Endothelial cell of umbilical vein (primary cell): ENCODE measurements at regions not wholly inside any gene's neighbourhood (a gene's known extent, or its start where the extent isn't known, plus 50 kb on each side); places are given as distances from the start of the nearest gene placed in this dataset.

Experiments
- BruUV-seq: library from RNA; stranded (reverse); fragments of 400-500 nt; replicated peaks from 2 replicates; lab custom pipeline; 2021; lab: Mats Ljungman, UMichigan
- CTCF ChIA-PET: fragments of 300-600, 350-600 bp; sonication (Branson Sonifier 250); formaldehyde crosslinking; loops from one replicate; lab custom pipeline; 2021; ENCODE audit warnings: antibody characterized with exemption, inconsistent platforms; lab: Charles Lee
- POLR2A ChIA-PET: fragments of 300-600, 350-600 bp; sonication (Branson Sonifier 250); formaldehyde crosslinking; loops from one replicate; lab custom pipeline; 2021; ENCODE audit warnings: antibody characterized with exemption, inconsistent platforms; lab: Charles Lee
- DNase-seq: peaks from one replicate; pipeline ENCODE4 v3.0.0-alpha.2; 2011; ENCODE audit warnings: low read depth, low spot score
- FAIRE-seq: peaks from 2 replicates; lab custom pipeline; 2011; peaks lifted over from hg19 to GRCh38; lab: Jason Lieb, UNC
- H2AFZ ChIP-seq: 2 replicates; pipeline ENCODE4 v1.6.0; 2012; ENCODE audit warnings: low read depth, low read length, control low read depth, inconsistent platforms
- H3K27ac ChIP-seq: 2 replicates; pipeline ENCODE4 v1.5.1; 2011; ENCODE audit warnings: low read depth, mild to moderate bottlenecking, control low read depth, low read length, moderate library complexity; ENCODE audit not compliant: insufficient read depth
- H3K27me3 ChIP-seq, 2 experiments: 2 replicates each; pipeline versions ENCODE4 v1.6.0 to v1.6.1; 2011; ENCODE audit warnings: low read length in 2 of 2, mixed read lengths in 1 of 2; ENCODE audit not compliant: control insufficient read depth in 2 of 2, insufficient read depth in 2 of 2
- H3K36me3 ChIP-seq, 2 experiments: 2 replicates in 1 of 2; 3 replicates in 1 of 2; pipeline ENCODE4 v1.5.1; 2011; ENCODE audit warnings: low read length in 2 of 2, mild to moderate bottlenecking in 1 of 2, moderate library complexity in 1 of 2; ENCODE audit not compliant: control insufficient read depth in 2 of 2, insufficient read depth in 2 of 2; ENCODE audit errors: extremely low read depth in 1 of 2
- H3K4me1 ChIP-seq: 3 replicates; pipeline ENCODE4 v1.5.1; 2011; ENCODE audit warnings: mild to moderate bottlenecking, low read length; ENCODE audit not compliant: control insufficient read depth, insufficient read depth; ENCODE audit errors: extremely low read depth
- H3K4me2 ChIP-seq: 2 replicates; pipeline ENCODE4 v1.6.1; 2011; ENCODE audit warnings: low read length, control low read depth, mixed read lengths; ENCODE audit not compliant: insufficient read depth
- H3K4me3 ChIP-seq, 3 experiments: fragments of 200-600 bp in 1 of 3; sonication (generic), shearing (Covaris generic) in 1 of 3; replicated peaks in 1 of 3; 2 replicates each; pipeline ENCODE4 v1.5.1; 2011 to 2016; ENCODE audit warnings: control low read depth in 3 of 3, low read length in 3 of 3, mild to moderate bottlenecking in 2 of 3, inconsistent platforms in 1 of 3, low read depth in 1 of 3, moderate library complexity in 1 of 3; ENCODE audit not compliant: insufficient read depth in 1 of 3
- H3K79me2 ChIP-seq: 2 replicates; pipeline ENCODE4 v1.6.0; 2012; ENCODE audit warnings: low read length, inconsistent platforms; ENCODE audit not compliant: control insufficient read depth, insufficient read depth
- H3K9ac ChIP-seq: replicated peaks from 2 replicates; pipeline ENCODE3; 2011; ENCODE audit warnings: low read length, control low read depth; ENCODE audit not compliant: insufficient read depth; ENCODE audit errors: extremely low read depth
- H3K9me1 ChIP-seq: replicated peaks from 3 replicates; pipeline ENCODE4 v1.6.0; 2011; ENCODE audit warnings: mild to moderate bottlenecking, low read length; ENCODE audit not compliant: control insufficient read depth, insufficient read depth; ENCODE audit errors: extremely low read depth
- H3K9me3 ChIP-seq: replicated peaks from 2 replicates; pipeline ENCODE4 v1.5.1; 2012; ENCODE audit warnings: low read length, inconsistent platforms; ENCODE audit not compliant: control insufficient read depth, insufficient read depth
- H4K20me1 ChIP-seq: replicated peaks from 2 replicates; pipeline ENCODE3; 2011; ENCODE audit warnings: mild to moderate bottlenecking, low read length; ENCODE audit not compliant: control insufficient read depth, insufficient read depth; ENCODE audit errors: extremely low read depth
- EZH2 ChIP-seq: IDR thresholded peaks from 2 replicates; pipeline ENCODE4 v1.6.1; 2012; ENCODE audit warnings: borderline replicate concordance, low read depth, mild to moderate bottlenecking, moderate library complexity, low read length, inconsistent platforms; ENCODE audit not compliant: severe bottlenecking
- FOS ChIP-seq: IDR thresholded peaks from 2 replicates; pipeline ENCODE4 v1.6.1; 2011; ENCODE audit warnings: mild to moderate bottlenecking, low read length, moderate library complexity, borderline replicate concordance; ENCODE audit not compliant: insufficient read depth
- GATA2 ChIP-seq: IDR thresholded peaks from 2 replicates; pipeline ENCODE4 v1.7.0; 2011; ENCODE audit warnings: low read depth, mild to moderate bottlenecking, moderate library complexity, mixed read lengths, low read length; ENCODE audit not compliant: insufficient read length, insufficient read depth
- JUN ChIP-seq: IDR thresholded peaks from 2 replicates; pipeline ENCODE4 v1.6.1; 2011; ENCODE audit warnings: borderline replicate concordance, low read depth; ENCODE audit not compliant: insufficient read length, insufficient read depth
- MYC ChIP-seq: IDR thresholded peaks from one replicate; pipeline ENCODE4 v1.6.1; 2011; ENCODE audit warnings: mild to moderate bottlenecking, low read depth, low read length
- POLR2A ChIP-seq: IDR thresholded peaks from 2 replicates; pipeline ENCODE4 v1.6.1; 2012; ENCODE audit warnings: low read depth, mild to moderate bottlenecking, control low read depth, low read length
- POLR2AphosphoS5 ChIP-seq: IDR thresholded peaks from 2 replicates; pipeline ENCODE4 v1.6.1; 2012; ENCODE audit warnings: low read depth, mild to moderate bottlenecking, control low read depth, low read length, moderate library complexity; ENCODE audit not compliant: insufficient read depth
- dilution Hi-C: fragments of 300-500 bp; cut with MboI; formaldehyde crosslinking; loops from one replicate; pipeline ENCODE4 v1.15.0; 2019; ENCODE audit warnings: low sequenced_read_pairs; ENCODE audit not compliant: extremely low pct_ligation_motif_present
- intact Hi-C: fragments of 100-400 bp; cut with micrococcal nuclease; formaldehyde crosslinking; loops from one replicate; pipeline ENCODE4 v1.10.0; 2022
- TF ChIP-seq, protein P1 (sequence below), 2 donors: IDR thresholded peaks; 1 replicate in 1 of 2; 2 replicates in 1 of 2; pipeline ENCODE4 v1.5.1; 2011; ENCODE audit warnings: low read length in 2 of 2, mild to moderate bottlenecking in 2 of 2, moderate library complexity in 2 of 2, control low read depth in 1 of 2, inconsistent platforms in 1 of 2, low read depth in 1 of 2; ENCODE audit not compliant: insufficient read depth in 1 of 2; ENCODE audit errors: extremely low read depth in 1 of 2
- TF ChIP-seq, protein P2 (sequence below): IDR thresholded peaks from 2 replicates; pipeline ENCODE4 v1.6.1; 2011; ENCODE audit not compliant: insufficient read depth, insufficient read length

DNA sequence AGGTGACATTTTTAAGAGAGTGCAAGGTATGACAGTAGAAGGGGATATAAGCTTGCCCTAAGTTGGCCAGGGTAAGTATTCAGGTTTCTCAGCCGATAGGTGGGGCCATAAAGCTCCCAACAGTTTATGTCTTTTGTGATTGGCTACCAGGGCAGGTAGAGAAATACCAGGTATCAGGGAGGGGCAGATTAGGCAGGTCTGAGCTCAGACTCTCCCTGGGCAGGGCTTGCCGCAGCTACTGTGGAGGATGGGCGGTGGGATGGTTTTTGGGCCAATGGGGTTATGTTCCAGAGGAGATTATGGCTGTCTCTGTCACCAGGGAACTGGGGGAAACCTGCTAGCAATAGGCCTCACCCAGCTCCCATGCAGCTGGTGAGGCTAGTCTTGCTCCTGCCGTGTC, 211.6 kb downstream of the PTH2R start:
- CTCF ChIA-PET, result no interaction called here

More for the DNA sequence above, 211.6 kb downstream of the PTH2R start:
- BruUV-seq, result no TSS peak
- TF ChIP-seq JUN (no peak), MYC (no peak), EZH2 (no peak), GATA2 (no peak), POLR2AphosphoS5 (no peak), FOS (no peak), POLR2A (no peak)
- TF ChIP-seq, protein P1, sequence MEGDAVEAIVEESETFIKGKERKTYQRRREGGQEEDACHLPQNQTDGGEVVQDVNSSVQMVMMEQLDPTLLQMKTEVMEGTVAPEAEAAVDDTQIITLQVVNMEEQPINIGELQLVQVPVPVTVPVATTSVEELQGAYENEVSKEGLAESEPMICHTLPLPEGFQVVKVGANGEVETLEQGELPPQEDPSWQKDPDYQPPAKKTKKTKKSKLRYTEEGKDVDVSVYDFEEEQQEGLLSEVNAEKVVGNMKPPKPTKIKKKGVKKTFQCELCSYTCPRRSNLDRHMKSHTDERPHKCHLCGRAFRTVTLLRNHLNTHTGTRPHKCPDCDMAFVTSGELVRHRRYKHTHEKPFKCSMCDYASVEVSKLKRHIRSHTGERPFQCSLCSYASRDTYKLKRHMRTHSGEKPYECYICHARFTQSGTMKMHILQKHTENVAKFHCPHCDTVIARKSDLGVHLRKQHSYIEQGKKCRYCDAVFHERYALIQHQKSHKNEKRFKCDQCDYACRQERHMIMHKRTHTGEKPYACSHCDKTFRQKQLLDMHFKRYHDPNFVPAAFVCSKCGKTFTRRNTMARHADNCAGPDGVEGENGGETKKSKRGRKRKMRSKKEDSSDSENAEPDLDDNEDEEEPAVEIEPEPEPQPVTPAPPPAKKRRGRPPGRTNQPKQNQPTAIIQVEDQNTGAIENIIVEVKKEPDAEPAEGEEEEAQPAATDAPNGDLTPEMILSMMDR (IDR thresholded peaks at IDR 0.05; ENCODE audit: extremely low read depth in 1 of 2, insufficient read depth in 1 of 2, low read depth in 1 of 2, low read length in 2 of 2), result no peak
- TF ChIP-seq, protein P2, sequence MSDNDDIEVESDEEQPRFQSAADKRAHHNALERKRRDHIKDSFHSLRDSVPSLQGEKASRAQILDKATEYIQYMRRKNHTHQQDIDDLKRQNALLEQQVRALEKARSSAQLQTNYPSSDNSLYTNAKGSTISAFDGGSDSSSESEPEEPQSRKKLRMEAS, result no peak
- H3K36me3 ChIP-seq, result no peaks in the 10 kb centered on the region
- no peaks in the 10 kb centered on the region for H3K4me1 ChIP-seq
- no peaks in the 10 kb centered on the region for H3K79me2 ChIP-seq
- no peak for DNase-seq
- no peak overlapping the region for H3K4me2 ChIP-seq
- no peak overlapping the region for H3K9ac ChIP-seq
- H4K20me1 ChIP-seq, result no peaks in the 10 kb centered on the region
- H3K4me3 ChIP-seq, result no peak overlapping the region
- H2AFZ ChIP-seq, result no peak overlapping the region
- no peaks in the 10 kb centered on the region for H3K27me3 ChIP-seq
- H3K9me1 ChIP-seq, result no peaks in the 10 kb centered on the region
- intact Hi-C loops, result no loop called here
- POLR2A ChIA-PET, result no interaction called here
- no peak overlapping the region for H3K27ac ChIP-seq
- dilution Hi-C loops, result no loop called here
- peaks cover 2% of the 10 kb centered on the region for H3K9me3 ChIP-seq
- FAIRE-seq, result no peak
